ENCODE measurements at regions not wholly inside any gene's neighbourhood (a gene's known extent, or its start where the extent isn't known, plus 50 kb on each side); places are given as distances from the start of the nearest gene placed in this dataset.

DNA sequence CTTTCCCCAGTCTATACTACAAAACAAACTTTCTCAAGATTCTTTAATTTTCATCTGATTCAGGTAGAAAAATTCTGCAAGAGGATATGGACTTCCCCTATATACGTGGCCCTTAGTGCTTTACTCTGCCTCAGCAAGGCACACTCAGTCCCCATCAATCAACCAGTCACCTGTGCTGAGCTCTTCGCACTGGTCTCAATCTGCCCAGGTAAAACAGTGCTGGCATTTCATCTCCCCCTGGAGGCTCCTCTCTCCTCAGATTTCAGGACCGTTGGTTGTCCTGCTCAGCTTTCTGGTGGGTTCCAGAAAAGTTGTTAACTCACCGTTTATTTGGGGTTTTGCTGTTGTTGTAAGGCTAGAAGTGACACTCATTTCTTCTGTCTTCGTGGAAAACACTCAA, 518.1 kb downstream of the TRIML1 start:
- TF ChIP-seq, protein P1, sequence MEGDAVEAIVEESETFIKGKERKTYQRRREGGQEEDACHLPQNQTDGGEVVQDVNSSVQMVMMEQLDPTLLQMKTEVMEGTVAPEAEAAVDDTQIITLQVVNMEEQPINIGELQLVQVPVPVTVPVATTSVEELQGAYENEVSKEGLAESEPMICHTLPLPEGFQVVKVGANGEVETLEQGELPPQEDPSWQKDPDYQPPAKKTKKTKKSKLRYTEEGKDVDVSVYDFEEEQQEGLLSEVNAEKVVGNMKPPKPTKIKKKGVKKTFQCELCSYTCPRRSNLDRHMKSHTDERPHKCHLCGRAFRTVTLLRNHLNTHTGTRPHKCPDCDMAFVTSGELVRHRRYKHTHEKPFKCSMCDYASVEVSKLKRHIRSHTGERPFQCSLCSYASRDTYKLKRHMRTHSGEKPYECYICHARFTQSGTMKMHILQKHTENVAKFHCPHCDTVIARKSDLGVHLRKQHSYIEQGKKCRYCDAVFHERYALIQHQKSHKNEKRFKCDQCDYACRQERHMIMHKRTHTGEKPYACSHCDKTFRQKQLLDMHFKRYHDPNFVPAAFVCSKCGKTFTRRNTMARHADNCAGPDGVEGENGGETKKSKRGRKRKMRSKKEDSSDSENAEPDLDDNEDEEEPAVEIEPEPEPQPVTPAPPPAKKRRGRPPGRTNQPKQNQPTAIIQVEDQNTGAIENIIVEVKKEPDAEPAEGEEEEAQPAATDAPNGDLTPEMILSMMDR (IDR thresholded peaks at IDR 0.05; ENCODE audit: low read depth, low read length) = no peak
- no peak for TF ChIP-seq EZH2phosphoT487 (IDR thresholded peaks at IDR 0.05; ENCODE audit: low read depth)
